ENCODE measurements at regions not wholly inside any gene's neighbourhood (a gene's known extent, or its start where the extent isn't known, plus 50 kb on each side); places are given as distances from the start of the nearest gene placed in this dataset.

DNA sequence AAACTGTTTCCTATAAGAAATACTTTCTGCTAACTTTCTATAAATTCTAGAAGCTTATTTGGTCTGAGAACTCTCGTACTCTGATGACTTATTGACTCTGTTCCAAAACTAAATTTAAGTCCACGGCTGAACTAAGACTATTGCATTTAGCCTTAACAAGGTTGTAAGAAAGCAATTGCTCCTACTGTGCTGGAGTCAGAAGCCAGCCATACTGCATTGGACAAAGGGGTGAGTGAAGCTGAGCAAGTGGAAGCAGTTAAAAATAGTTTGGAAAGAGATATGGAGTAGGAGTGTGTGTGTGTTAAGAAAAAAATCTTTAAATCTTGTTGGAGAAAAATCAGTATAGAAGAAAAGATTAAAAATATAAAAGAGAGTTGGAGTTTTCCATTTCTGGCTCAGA is 1360.1 kb upstream of the CELF2 start:
- no peak overlapping the region for H2BK5ac ChIP-seq (ENCODE audit: low read depth, low read length, poor library complexity, severe bottlenecking)
- no peaks in the 10 kb centered on the region for H4K20me1 ChIP-seq (ENCODE audit: insufficient read depth, low read length)
- CTCF ChIA-PET, result interaction anchor here (0.6 kb wide), 1 partner anchor 140 kb away, joined by 3 read pairs; no protein-coding TSS in a partner anchor
- DNase-seq (peak; percentile 15), ATAC-seq (ENCODE audit: low read depth) (peak; percentile 64)
- H2AFZ ChIP-seq (replicated peaks; ENCODE audit: low read length, poor library complexity), result no peak overlapping the region
- H4K91ac ChIP-seq (ENCODE audit: insufficient read depth, low read depth, low read length), result no peak overlapping the region
- intact Hi-C loops (cut with micrococcal nuclease), result no loop called here
- no peak overlapping the region for H3K9ac ChIP-seq (ENCODE audit: low read depth, low read length)
- no peaks in the 10 kb centered on the region for H3K36me3 ChIP-seq (ENCODE audit: control insufficient read depth, insufficient read depth, low read length)
- H3K27ac ChIP-seq (ENCODE audit: insufficient read depth, low read length), result no peak overlapping the region
- H2BK20ac ChIP-seq (ENCODE audit: low read depth, low read length), result no peak overlapping the region
- no CpG with 5 or more reads among the region's 2 CpGs for WGBS, 2 experiments (ENCODE audit: extremely low coverage in 2 of 2, insufficient read length in 1 of 2)
- no peaks in the 10 kb centered on the region for H3K79me1 ChIP-seq (ENCODE audit: low read depth in 1 of 2, low read length in 2 of 2)
- H3K9me3 ChIP-seq (ENCODE audit: control insufficient read depth, insufficient read depth, low read length), result no peaks in the 10 kb centered on the region
- H2AK5ac ChIP-seq (ENCODE audit: low read depth, low read length), result no peak overlapping the region
- H4K8ac ChIP-seq (ENCODE audit: low read depth in 2 of 2, low read length in 2 of 2), result no peak overlapping the region
- no peaks in the 10 kb centered on the region for H3K9me1 ChIP-seq (ENCODE audit: insufficient read depth, low read length)
- H3K4me1 ChIP-seq (ENCODE audit: control insufficient read depth, insufficient read depth, low read length), result no peaks in the 10 kb centered on the region; the same call in 1 of the 2 replicates
- no peaks in the 10 kb centered on the region for H3K27me3 ChIP-seq (ENCODE audit: control insufficient read depth, insufficient read depth, low read length)
- no peak overlapping the region for H3K4ac ChIP-seq (ENCODE audit: low read depth, low read length)
- no peak overlapping the region for H2AK9ac ChIP-seq (replicated peaks; ENCODE audit: low read depth, low read length, poor library complexity)
- no peak overlapping the region for H3K56ac ChIP-seq (ENCODE audit: extremely low read depth, insufficient read depth, low read length)
- H3K14ac ChIP-seq (replicated peaks; ENCODE audit: low read depth, low read length), result no peak overlapping the region
- peak overlapping the region; percentile 63; the same call in 1 of the 2 replicates for H3K4me2 ChIP-seq (ENCODE audit: low read depth, low read length)
- no peak overlapping the region for H3K4me3 ChIP-seq (ENCODE audit: insufficient read depth, low read depth, low read length)
- dilution Hi-C loops (cut with HindIII; ENCODE audit: low sequenced_read_pairs, unreplicated experiment), result no loop called here
- no peak for TF ChIP-seq MAFK (IDR thresholded peaks at IDR 0.05; ENCODE audit: low read depth, low read length)
- TF ChIP-seq, protein P1, sequence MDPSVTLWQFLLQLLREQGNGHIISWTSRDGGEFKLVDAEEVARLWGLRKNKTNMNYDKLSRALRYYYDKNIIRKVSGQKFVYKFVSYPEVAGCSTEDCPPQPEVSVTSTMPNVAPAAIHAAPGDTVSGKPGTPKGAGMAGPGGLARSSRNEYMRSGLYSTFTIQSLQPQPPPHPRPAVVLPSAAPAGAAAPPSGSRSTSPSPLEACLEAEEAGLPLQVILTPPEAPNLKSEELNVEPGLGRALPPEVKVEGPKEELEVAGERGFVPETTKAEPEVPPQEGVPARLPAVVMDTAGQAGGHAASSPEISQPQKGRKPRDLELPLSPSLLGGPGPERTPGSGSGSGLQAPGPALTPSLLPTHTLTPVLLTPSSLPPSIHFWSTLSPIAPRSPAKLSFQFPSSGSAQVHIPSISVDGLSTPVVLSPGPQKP (IDR thresholded peaks at IDR 0.05; ENCODE audit: borderline replicate concordance, low read depth, low read length), result no peak
- no TSS peak for BruUV-seq (replicated peaks)
- H3K18ac ChIP-seq (ENCODE audit: low read depth, low read length), result peak overlapping the region; percentile 51
- no peak overlapping the region for H3K23ac ChIP-seq (ENCODE audit: low read depth, low read length)
- H4K5ac ChIP-seq (ENCODE audit: low read depth, low read length), result no peak overlapping the region
- H2BK120ac ChIP-seq (ENCODE audit: low read depth, low read length), result no peak overlapping the region
- in situ Hi-C loops (cut with MboI; ENCODE audit: low sequenced_read_pairs), result no loop called here
- no peak overlapping the region for H2BK15ac ChIP-seq (ENCODE audit: low read depth, low read length)
- POLR2A ChIA-PET (ENCODE audit: unreplicated experiment), result no interaction called here

All from IMR-90 (cell line).